Endometrium (tissue), 2 donors: ENCODE measurements at regions not wholly inside any gene's neighbourhood (a gene's known extent, or its start where the extent isn't known, plus 50 kb on each side); places are given as distances from the start of the nearest gene placed in this dataset.
"Not testable (repeated sequence)": the region's sequence is repeated elsewhere in the genome, so short reads cannot be mapped to it uniquely, and the experiment has no call there.

Source experiments
- FAIRE-seq: peaks from 2 replicates; lab custom pipeline; 2012; peaks lifted over from hg19 to GRCh38; lab: Jason Lieb, UNC
- donor health status: control.
- donor health status: control.

GRCh38 chr14:37712476-37712860 lies 117.0 kb downstream of the TTC6 start:
- not testable (repeated sequence) for FAIRE-seq

- no peak for FAIRE-seq
Measured at GRCh38 chr14:37712976-37713431, 117.6 kb downstream of the TTC6 start.

GRCh38 chr14:37720131-37720530 lies 124.7 kb downstream of the TTC6 start:
- FAIRE-seq = no peak

- FAIRE-seq = no peak
Measured at GRCh38 chr14:37721976-37722659, 126.7 kb downstream of the TTC6 start.

GRCh38 chr14:37723515-37723914 lies 128.1 kb downstream of the TTC6 start:
- FAIRE-seq = no peak

- FAIRE-seq = no peak
Measured at GRCh38 chr14:37726708-37727107, 131.3 kb downstream of the TTC6 start.

- no peak for FAIRE-seq
Measured at GRCh38 chr14:37729218-37729617, 133.8 kb downstream of the TTC6 start.

GRCh38 chr14:37731094-37731493 lies 135.7 kb downstream of the TTC6 start:
- FAIRE-seq = no peak

- no peak for FAIRE-seq
Measured at GRCh38 chr14:37745657-37746056, 150.2 kb downstream of the TTC6 start.

- no peak for FAIRE-seq
Measured at GRCh38 chr14:37746140-37746832, 150.9 kb downstream of the TTC6 start.

GRCh38 chr14:37753459-37753858 lies 158.0 kb downstream of the TTC6 start:
- FAIRE-seq = no peak

GRCh38 chr14:37760275-37760674 lies 164.8 kb downstream of the TTC6 start:
- not testable (repeated sequence) for FAIRE-seq

- no peak for FAIRE-seq
Measured at GRCh38 chr14:37763266-37763665, 167.8 kb downstream of the TTC6 start.

GRCh38 chr14:37772283-37772682 lies 176.9 kb downstream of the TTC6 start:
- not testable (repeated sequence) for FAIRE-seq

- FAIRE-seq = no peak
Measured at GRCh38 chr14:37776791-37777499, 181.5 kb downstream of the TTC6 start.

GRCh38 chr14:37778135-37778943 lies 182.9 kb downstream of the TTC6 start:
- no peak for FAIRE-seq

GRCh38 chr14:37779480-37779879 lies 184.1 kb downstream of the TTC6 start:
- no peak for FAIRE-seq

GRCh38 chr14:37780731-37781130 lies 185.3 kb downstream of the TTC6 start:
- not testable (repeated sequence) for FAIRE-seq

GRCh38 chr14:37784203-37784826 lies 188.9 kb downstream of the TTC6 start:
- not testable (repeated sequence) for FAIRE-seq

- FAIRE-seq = not testable (repeated sequence)
Measured at GRCh38 chr14:37784827-37785223, 189.4 kb downstream of the TTC6 start.

GRCh38 chr14:37785298-37785697 lies 189.9 kb downstream of the TTC6 start:
- not testable (repeated sequence) for FAIRE-seq
